ENCODE measurements at regions not wholly inside any gene's neighbourhood (a gene's known extent, or its start where the extent isn't known, plus 50 kb on each side); places are given as distances from the start of the nearest gene placed in this dataset.
A peak's percentile ranks its signal among the peaks of the same experiment; 100 is the strongest.
"Not testable (repeated sequence)": the region's sequence is repeated elsewhere in the genome, so short reads cannot be mapped to it uniquely, and the experiment has no call there.

GRCh38 chr4:189809839-189810238, 130.8 kb upstream of the FRG1 start (continued):
- TF ChIP-seq BCL3 (IDR thresholded peaks at IDR 0.05) (no peak), ELK1 (IDR thresholded peaks at IDR 0.05; ENCODE audit: low read depth, low read length) (no peak), RNF2 (IDR thresholded peaks at IDR 0.05; ENCODE audit: borderline replicate concordance, low read depth) (no peak), GATA3 (IDR thresholded peaks at IDR 0.05; ENCODE audit: borderline replicate concordance) (no peak)

- 88% methylated on average over 17 of the region's 75 CpGs for WGBS (ENCODE audit: missing lambda C conversion rate)
- H3K4me1 ChIP-seq; POLR2A ChIA-PET; H3K4me2 ChIP-seq; DNase-seq (ENCODE audit: low read depth in 1 of 2, low spot score in 1 of 2); ATAC-seq; FAIRE-seq; CTCF ChIA-PET; H3K27ac ChIP-seq; H3K9me3 ChIP-seq; H3K4me3 ChIP-seq: not testable (repeated sequence)
These were observed 130.1 kb upstream of the FRG1 start for GRCh38 chr4:189810318-189811181.

GRCh38 chr4:189815404-189816192, 125.1 kb upstream of the FRG1 start:
- Histone ChIP-seq H3K4me3 (no peak overlapping the region), H3K4me2 (no peak overlapping the region), H3K9me3 (no peaks in the 10 kb centered on the region), H3K27ac (no peak overlapping the region), H3K4me1 (no peaks in the 10 kb centered on the region)
- ChIA-PET POLR2A (no interaction called here), CTCF (no interaction called here)
- 40% methylated on average over 4 of the region's 4 CpGs for WGBS (ENCODE audit: missing lambda C conversion rate)
- DNase-seq (ENCODE audit: low read depth in 1 of 2, low spot score in 1 of 2) = no peak
- TF ChIP-seq HES2 (IDR thresholded peaks at IDR 0.05) (no peak), MAFK (IDR thresholded peaks at IDR 0.05; ENCODE audit: partially characterized antibody) (peak; percentile 46)
- ATAC-seq = no peak
- FAIRE-seq = no peak

GRCh38 chr4:189822326-189822725, 118.3 kb upstream of the FRG1 start:
- FAIRE-seq (no peak), DNase-seq (ENCODE audit: low read depth in 1 of 2, low spot score in 1 of 2) (no peak), ATAC-seq (no peak)
- Histone ChIP-seq H3K4me2 (no peak overlapping the region), H3K27ac (no peak overlapping the region), H3K4me3 (no peak overlapping the region), H3K9me3 (no peaks in the 10 kb centered on the region), H3K4me1 (no peaks in the 10 kb centered on the region)
- 43% methylated on average over 3 of the region's 3 CpGs for WGBS (ENCODE audit: missing lambda C conversion rate)
- POLR2A ChIA-PET = no interaction called here
- CTCF ChIA-PET = no interaction called here
- no peak for TF ChIP-seq HOXA7 (CRISPR knock-in tag; IDR thresholded peaks at IDR 0.05)
- TF ChIP-seq USF2 (IDR thresholded peaks at IDR 0.05) = no peak
- no peak for TF ChIP-seq NPAS2 (CRISPR knock-in tag; IDR thresholded peaks at IDR 0.05; ENCODE audit: borderline replicate concordance)
- TF ChIP-seq KDM1A (IDR thresholded peaks at IDR 0.05; ENCODE audit: low read depth) = no peak
- TF ChIP-seq MAFK (IDR thresholded peaks at IDR 0.05; ENCODE audit: partially characterized antibody) = no peak
- no peak for TF ChIP-seq ZC3H11A (IDR thresholded peaks at IDR 0.05)
- no peak for TF ChIP-seq ELK1 (IDR thresholded peaks at IDR 0.05; ENCODE audit: low read depth, low read length)
- no peak for TF ChIP-seq TP53 (CRISPR knock-in tag; IDR thresholded peaks at IDR 0.05)
- TF ChIP-seq BCL3 (IDR thresholded peaks at IDR 0.05) = no peak
- TF ChIP-seq NR3C1 (IDR thresholded peaks at IDR 0.05) = no peak
- TF ChIP-seq REST (IDR thresholded peaks at IDR 0.05) = no peak
- no peak for TF ChIP-seq HMGXB4 (CRISPR knock-in tag; IDR thresholded peaks at IDR 0.05; ENCODE audit: borderline replicate concordance)

Data from A549 (cell line).